ENCODE measurements at regions not wholly inside any gene's neighbourhood (a gene's known extent, or its start where the extent isn't known, plus 50 kb on each side); places are given as distances from the start of the nearest gene placed in this dataset.

DNA sequence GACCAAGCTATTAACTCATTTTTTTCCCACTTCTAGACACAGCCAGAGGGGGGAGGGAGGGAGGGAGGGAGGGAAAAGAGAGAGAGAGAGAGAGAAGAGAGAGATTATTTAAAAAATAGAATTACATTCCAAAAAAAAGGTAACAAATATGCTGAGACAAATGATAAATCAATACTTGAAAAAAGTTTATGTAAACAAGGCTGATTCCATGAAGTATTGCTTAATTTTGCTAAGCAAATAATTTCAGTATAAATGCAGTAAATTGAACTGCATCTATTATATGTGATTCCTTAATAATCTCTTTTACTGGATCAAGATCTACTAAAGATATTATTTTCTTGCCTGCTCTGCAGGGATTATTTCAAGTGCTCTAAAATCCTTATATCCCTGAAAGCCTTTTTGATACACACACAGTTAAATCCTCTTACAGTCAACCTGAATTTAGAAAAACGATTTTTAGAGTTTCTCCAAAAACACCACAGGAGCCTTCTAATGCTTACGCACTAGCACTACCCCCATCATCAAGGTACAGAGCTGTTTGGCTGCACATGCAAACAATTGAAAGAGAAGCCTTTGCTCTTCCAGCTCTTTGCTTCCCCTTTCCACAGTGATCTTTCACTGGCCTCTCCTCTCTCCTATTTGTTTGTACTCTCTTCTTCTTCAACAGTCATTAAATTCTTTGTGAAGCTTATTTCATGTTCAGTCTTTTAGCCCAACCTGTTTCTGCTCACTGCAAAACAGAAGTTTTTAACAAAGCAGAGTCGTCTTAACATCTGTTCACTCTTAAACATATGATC lies 426.3 kb upstream of the FAM241A start:
- TF ChIP-seq FOXM1 (IDR thresholded peaks at IDR 0.05; ENCODE audit: borderline replicate concordance) (no peak), TARDBP (IDR thresholded peaks at IDR 0.05) (no peak), SP1 (IDR thresholded peaks at IDR 0.05) (no peak), L3MBTL2 (conservative IDR thresholded peaks at IDR 0.05) (no peak), SUZ12 (IDR thresholded peaks at IDR 0.05) (no peak), FOXA1 (IDR thresholded peaks at IDR 0.05) (no peak), ELF4 (IDR thresholded peaks at IDR 0.05) (no peak), BHLHE40 (IDR thresholded peaks at IDR 0.05; ENCODE audit: borderline replicate concordance) (no peak), ZNF384 (IDR thresholded peaks at IDR 0.05) (no peak), CTBP1 (IDR thresholded peaks at IDR 0.05; ENCODE audit: borderline replicate concordance) (no peak), NFRKB (IDR thresholded peaks at IDR 0.05) (no peak), FOXK2 (IDR thresholded peaks at IDR 0.05) (no peak), HDGF (IDR thresholded peaks at IDR 0.05; ENCODE audit: borderline replicate concordance) (no peak)

All from HEK293T (cell line).